SK-N-SH treated with all-trans-retinoic acid at 6 μM for 48 hours (cell line): ENCODE measurements at regions not wholly inside any gene's neighbourhood (a gene's known extent, or its start where the extent isn't known, plus 50 kb on each side); places are given as distances from the start of the nearest gene placed in this dataset.

Source experiments
- ATAC-seq: fragments of 200-7000 bp; cut with Tn5 transposase; 3 replicates; pipeline ENCODE4 v1.9.1; 2020; ENCODE audit warnings: mild to moderate bottlenecking, moderate library complexity
- ARNTL ChIP-seq: fragments of 450-650 bp; formaldehyde crosslinking; IDR thresholded peaks from 2 replicates; pipeline ENCODE4 v1.5.0; 2020; ENCODE audit warnings: low read depth, mild to moderate bottlenecking, moderate library complexity, borderline replicate concordance
- BACH2 ChIP-seq: fragments of 250-450 bp; sonication (Bioruptor Pico); IDR thresholded peaks from 2 replicates; pipeline ENCODE4 v1.9.0; 2021; ENCODE audit warnings: mild to moderate bottlenecking, borderline replicate concordance
- CREB5 ChIP-seq: fragments of 250-450 bp; sonication (Bioruptor Pico); IDR thresholded peaks from 2 replicates; pipeline ENCODE4 v1.5.1; 2020; ENCODE audit warnings: low read depth, mild to moderate bottlenecking, moderate library complexity
- CSDC2 ChIP-seq: fragments of 250-450 bp; sonication (Bioruptor Pico); IDR thresholded peaks from 2 replicates; pipeline ENCODE4 v1.5.0; 2020; ENCODE audit warnings: mild to moderate bottlenecking, moderate library complexity
- CSRNP3 ChIP-seq: fragments of 250-450 bp; sonication (Bioruptor Pico); IDR thresholded peaks from 2 replicates; pipeline ENCODE4 v1.5.1; 2021; ENCODE audit warnings: mild to moderate bottlenecking, moderate library complexity
- ESRRG ChIP-seq: fragments of 250-450 bp; sonication (Bioruptor Pico); IDR thresholded peaks from 2 replicates; pipeline ENCODE4 v1.6.1; 2021; ENCODE audit warnings: mild to moderate bottlenecking
- GLIS3 ChIP-seq: fragments of 250-450 bp; sonication (Bioruptor Pico); IDR thresholded peaks from 2 replicates; pipeline ENCODE4 v1.5.0; 2020; ENCODE audit warnings: mild to moderate bottlenecking, moderate library complexity
- ISL1 ChIP-seq: fragments of 250-450 bp; sonication (Bioruptor Pico); IDR thresholded peaks from 2 replicates; pipeline ENCODE4 v2.1.2; 2022; ENCODE audit warnings: mild to moderate bottlenecking, moderate library complexity
- OSR1 ChIP-seq: fragments of 250-450 bp; sonication (Bioruptor Pico); IDR thresholded peaks from 2 replicates; pipeline ENCODE4 v1.8.0; 2022; ENCODE audit warnings: moderate library complexity, mild to moderate bottlenecking, inconsistent platforms
- PATZ1 ChIP-seq: fragments of 250-450 bp; sonication (Bioruptor Pico); IDR thresholded peaks from 2 replicates; pipeline ENCODE4 v1.8.0; 2020; ENCODE audit warnings: mild to moderate bottlenecking, moderate library complexity, borderline replicate concordance
- PPARA ChIP-seq: fragments of 250-450 bp; sonication (Bioruptor Pico); IDR thresholded peaks from 2 replicates; pipeline ENCODE4 v1.5.0; 2020; ENCODE audit warnings: mild to moderate bottlenecking, borderline replicate concordance
- RARB ChIP-seq: fragments of 250-450 bp; sonication (Bioruptor Pico); IDR thresholded peaks from 2 replicates; pipeline ENCODE4 v1.8.0; 2021; ENCODE audit warnings: mild to moderate bottlenecking, moderate library complexity
- SNAI2 ChIP-seq: fragments of 250-450 bp; sonication (Bioruptor Pico); IDR thresholded peaks from 2 replicates; pipeline ENCODE4 v1.5.0; 2020; ENCODE audit warnings: mild to moderate bottlenecking, moderate library complexity
- TCF4 ChIP-seq: fragments of 250-450 bp; sonication (Bioruptor Pico); IDR thresholded peaks from 2 replicates; pipeline ENCODE4 v1.8.0; 2021; ENCODE audit warnings: mild to moderate bottlenecking, moderate library complexity, borderline replicate concordance
- TOX ChIP-seq: fragments of 250-450 bp; sonication (Bioruptor Pico); IDR thresholded peaks from 2 replicates; pipeline ENCODE4 v1.8.0; 2021; ENCODE audit warnings: mild to moderate bottlenecking, moderate library complexity, borderline replicate concordance
- TSHZ2 ChIP-seq: fragments of 250-450 bp; sonication (Bioruptor Pico); IDR thresholded peaks from 2 replicates; pipeline ENCODE4 v1.5.0; 2020; ENCODE audit warnings: mild to moderate bottlenecking, moderate library complexity
- ZC3H10 ChIP-seq: fragments of 250-450 bp; sonication (Bioruptor Pico); IDR thresholded peaks from 2 replicates; pipeline ENCODE4 v1.5.1; 2021; ENCODE audit warnings: mild to moderate bottlenecking, moderate library complexity
- ZFP3 ChIP-seq: fragments of 250-450 bp; sonication (Bioruptor Pico); IDR thresholded peaks from 2 replicates; pipeline ENCODE4 v1.5.0; 2020; ENCODE audit warnings: mild to moderate bottlenecking, moderate library complexity
- ZFP30 ChIP-seq: fragments of 450-650 bp; formaldehyde crosslinking; IDR thresholded peaks from 2 replicates; pipeline ENCODE4 v1.5.0; 2022; ENCODE audit warnings: mild to moderate bottlenecking, moderate library complexity
- ZNF565 ChIP-seq: fragments of 450-650 bp; formaldehyde crosslinking; conservative IDR thresholded peaks from 2 replicates; pipeline ENCODE4 v1.5.0; 2020; ENCODE audit warnings: low read depth, mild to moderate bottlenecking, moderate library complexity
- ZNF70 ChIP-seq: fragments of 450-650 bp; formaldehyde crosslinking; IDR thresholded peaks from 2 replicates; pipeline ENCODE4 v1.5.0; 2020; ENCODE audit warnings: mild to moderate bottlenecking, moderate library complexity
- ZNF8 ChIP-seq: fragments of 450-650 bp; formaldehyde crosslinking; IDR thresholded peaks from 2 replicates; pipeline ENCODE4 v1.5.0; 2020; ENCODE audit warnings: mild to moderate bottlenecking, moderate library complexity

- no peak for TF ChIP-seq ZFP30 (CRISPR knock-in tag)
- no peak for TF ChIP-seq BACH2 (CRISPR knock-in tag)
- TF ChIP-seq OSR1 (CRISPR knock-in tag) = no peak
- no peak for TF ChIP-seq PPARA (CRISPR knock-in tag)
Measured at GRCh38 chr16:85190572-85190971, 78.3 kb upstream of the CIBAR2 start (continued).

- TF ChIP-seq ISL1 (CRISPR knock-in tag) (no peak), PATZ1 (CRISPR knock-in tag) (no peak), CSRNP3 (CRISPR knock-in tag) (no peak), CREB5 (CRISPR knock-in tag) (no peak), RARB (no peak), ZNF70 (no peak)
- TF ChIP-seq, all 23 proteins: peak for 0
- no peak for ATAC-seq
Measured at GRCh38 chr16:85191341-85191965, 79.2 kb upstream of the CIBAR2 start.

- no peak for TF ChIP-seq RARB
- no peak for ATAC-seq
Measured at GRCh38 chr16:85192238-85193114, 80.2 kb upstream of the CIBAR2 start.

- TF ChIP-seq ZNF8 (no peak), TOX (no peak), CREB5 (CRISPR knock-in tag) (no peak), ZNF565 (CRISPR knock-in tag) (no peak), ARNTL (CRISPR knock-in tag) (no peak), TCF4 (CRISPR knock-in tag) (no peak), BACH2 (CRISPR knock-in tag) (no peak), ZNF70 (no peak), CSDC2 (no peak), PPARA (CRISPR knock-in tag) (no peak), OSR1 (CRISPR knock-in tag) (no peak), TSHZ2 (CRISPR knock-in tag) (no peak), PATZ1 (CRISPR knock-in tag) (no peak), ZFP3 (CRISPR knock-in tag) (no peak), ISL1 (CRISPR knock-in tag) (no peak), RARB (no peak), ESRRG (CRISPR knock-in tag) (no peak), SNAI2 (CRISPR knock-in tag) (no peak), GLIS3 (CRISPR knock-in tag) (no peak), ZC3H10 (CRISPR knock-in tag) (no peak)
Measured at GRCh38 chr16:85193115-85193493, 80.8 kb upstream of the CIBAR2 start.

More at GRCh38 chr16:85193115-85193493, 80.8 kb upstream of the CIBAR2 start:
- ATAC-seq = no peak
